ENCODE measurements at regions not wholly inside any gene's neighbourhood (a gene's known extent, or its start where the extent isn't known, plus 50 kb on each side); places are given as distances from the start of the nearest gene placed in this dataset.
"Not testable (repeated sequence)": the region's sequence is repeated elsewhere in the genome, so short reads cannot be mapped to it uniquely, and the experiment has no call there.

- DNase-seq (ENCODE audit: low spot score); CTCF ChIA-PET (ENCODE audit: low intra/inter-chr PET ratio, low total read pairs); BruUV-seq (replicated peaks); H3K9ac ChIP-seq (ENCODE audit: insufficient read depth, low read depth, low read length); H3K79me2 ChIP-seq (ENCODE audit: insufficient read depth, low read length); POLR2A ChIA-PET; H2AFZ ChIP-seq (ENCODE audit: low read length); FAIRE-seq; H3K36me3 ChIP-seq (replicated peaks in 1 of 2; ENCODE audit: control insufficient read depth in 1 of 2, insufficient read depth in 2 of 2, low read length in 2 of 2); intact Hi-C loops (cut with micrococcal nuclease; ENCODE audit: unreplicated experiment); in situ Hi-C loops (cut with HindIII; ENCODE audit: extremely low pct_ligation_motif_present, low pct_unique_long_range_greater_than_20kb); H3K4me2 ChIP-seq (ENCODE audit: low read depth, low read length); H4K20me1 ChIP-seq (ENCODE audit: insufficient read depth, low read length); H3K27me3 ChIP-seq (ENCODE audit: control insufficient read depth in 1 of 2, insufficient read depth in 2 of 2, low read length in 2 of 2); H3K4me1 ChIP-seq (ENCODE audit: insufficient read depth, low read length); ATAC-seq; H3K27ac ChIP-seq (ENCODE audit: extremely low read length, insufficient read depth, low read length); H3K9me3 ChIP-seq (ENCODE audit: low read length); H3K4me3 ChIP-seq (replicated peaks in 1 of 3; ENCODE audit: insufficient read depth in 1 of 3, low read depth in 2 of 3, low read length in 3 of 3): not testable (repeated sequence)
- 1% methylated on average over 4 of the region's 4 CpGs for WGBS (ENCODE audit: low lambda C conversion rate)
These were observed 66.4 kb upstream of the PTPN13 start for GRCh38 chr4:86527713-86528112.

GRCh38 chr4:86529436-86529835 is 64.7 kb upstream of the PTPN13 start:
- no peaks in the 10 kb centered on the region for H3K79me2 ChIP-seq (ENCODE audit: insufficient read depth, low read length)
- no peak overlapping the region for H3K4me3 ChIP-seq (replicated peaks in 1 of 3; ENCODE audit: insufficient read depth in 1 of 3, low read depth in 2 of 3, low read length in 3 of 3)
- H3K4me2 ChIP-seq (ENCODE audit: low read depth, low read length), result no peak overlapping the region
- no peaks in the 10 kb centered on the region for H3K9me3 ChIP-seq (ENCODE audit: low read length)
- POLR2A ChIA-PET, result no interaction called here
- FAIRE-seq (no peak), ATAC-seq (no peak), DNase-seq (ENCODE audit: low spot score) (no peak)
- H2AFZ ChIP-seq (ENCODE audit: low read length), result no peak overlapping the region
- no TSS peak for BruUV-seq (replicated peaks)
- H3K36me3 ChIP-seq (replicated peaks in 1 of 2; ENCODE audit: control insufficient read depth in 1 of 2, insufficient read depth in 2 of 2, low read length in 2 of 2), result no peaks in the 10 kb centered on the region
- no peak overlapping the region for H3K9ac ChIP-seq (ENCODE audit: insufficient read depth, low read depth, low read length)
- H4K20me1 ChIP-seq (ENCODE audit: insufficient read depth, low read length), result no peaks in the 10 kb centered on the region
- WGBS (ENCODE audit: low lambda C conversion rate), result 0% methylated on average over 2 of the region's 2 CpGs
- CTCF ChIA-PET (ENCODE audit: low intra/inter-chr PET ratio, low total read pairs), result no interaction called here
- no peaks in the 10 kb centered on the region for H3K27me3 ChIP-seq (ENCODE audit: control insufficient read depth in 1 of 2, insufficient read depth in 2 of 2, low read length in 2 of 2)
- in situ Hi-C loops (cut with HindIII; ENCODE audit: extremely low pct_ligation_motif_present, low pct_unique_long_range_greater_than_20kb), result no loop called here
- H3K4me1 ChIP-seq (ENCODE audit: insufficient read depth, low read length), result no peaks in the 10 kb centered on the region
- no peak overlapping the region for H3K27ac ChIP-seq (ENCODE audit: extremely low read length, insufficient read depth, low read length)
- intact Hi-C loops (cut with micrococcal nuclease; ENCODE audit: unreplicated experiment), result no loop called here
- TF ChIP-seq ZNF883 (CRISPR knock-in tag; IDR thresholded peaks at IDR 0.05; ENCODE audit: not compliant biosample characterization) (no peak), ZNF816 (CRISPR knock-in tag; IDR thresholded peaks at IDR 0.05; ENCODE audit: borderline replicate concordance) (no peak), KLF16 (CRISPR knock-in tag; IDR thresholded peaks at IDR 0.05) (no peak), ZNF280D (CRISPR knock-in tag; IDR thresholded peaks at IDR 0.05) (no peak), ZBTB38 (CRISPR knock-in tag; IDR thresholded peaks at IDR 0.05) (no peak), KLF11 (CRISPR knock-in tag; IDR thresholded peaks at IDR 0.05) (no peak), IKZF1 (IDR thresholded peaks at IDR 0.05) (no peak), TRIM22 (IDR thresholded peaks at IDR 0.05) (no peak), DZIP1 (CRISPR knock-in tag; IDR thresholded peaks at IDR 0.05) (no peak), SMAD9 (CRISPR knock-in tag; IDR thresholded peaks at IDR 0.05) (no peak), TAF15 (IDR thresholded peaks at IDR 0.05; ENCODE audit: low read depth, low read length, poor library complexity, severe bottlenecking) (no peak), FOXA1 (IDR thresholded peaks at IDR 0.05) (no peak), FOXA1 (CRISPR knock-in tag; IDR thresholded peaks at IDR 0.05) (no peak), ZZZ3 (CRISPR knock-in tag; IDR thresholded peaks at IDR 0.05; ENCODE audit: borderline replicate concordance) (no peak)
